ENCODE measurements at regions not wholly inside any gene's neighbourhood (a gene's known extent, or its start where the extent isn't known, plus 50 kb on each side); places are given as distances from the start of the nearest gene placed in this dataset.

GRCh38 chr10:71036297-71036966, 148.1 kb upstream of the PCBD1 start:
- H3K9me3 ChIP-seq: no peaks in the 10 kb centered on the region
- 60 to 73% (median 60%) methylated on average over 8 of the region's 8 CpGs for WGBS, 3 donors
- no peaks in the 10 kb centered on the region for H3K27me3 ChIP-seq
- no peaks in the 10 kb centered on the region for H3K4me1 ChIP-seq (ENCODE audit: insufficient read depth)
- intact Hi-C loops (cut with DNase I): no loop called here
- TF ChIP-seq, protein P1, sequence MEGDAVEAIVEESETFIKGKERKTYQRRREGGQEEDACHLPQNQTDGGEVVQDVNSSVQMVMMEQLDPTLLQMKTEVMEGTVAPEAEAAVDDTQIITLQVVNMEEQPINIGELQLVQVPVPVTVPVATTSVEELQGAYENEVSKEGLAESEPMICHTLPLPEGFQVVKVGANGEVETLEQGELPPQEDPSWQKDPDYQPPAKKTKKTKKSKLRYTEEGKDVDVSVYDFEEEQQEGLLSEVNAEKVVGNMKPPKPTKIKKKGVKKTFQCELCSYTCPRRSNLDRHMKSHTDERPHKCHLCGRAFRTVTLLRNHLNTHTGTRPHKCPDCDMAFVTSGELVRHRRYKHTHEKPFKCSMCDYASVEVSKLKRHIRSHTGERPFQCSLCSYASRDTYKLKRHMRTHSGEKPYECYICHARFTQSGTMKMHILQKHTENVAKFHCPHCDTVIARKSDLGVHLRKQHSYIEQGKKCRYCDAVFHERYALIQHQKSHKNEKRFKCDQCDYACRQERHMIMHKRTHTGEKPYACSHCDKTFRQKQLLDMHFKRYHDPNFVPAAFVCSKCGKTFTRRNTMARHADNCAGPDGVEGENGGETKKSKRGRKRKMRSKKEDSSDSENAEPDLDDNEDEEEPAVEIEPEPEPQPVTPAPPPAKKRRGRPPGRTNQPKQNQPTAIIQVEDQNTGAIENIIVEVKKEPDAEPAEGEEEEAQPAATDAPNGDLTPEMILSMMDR (IDR thresholded peaks at IDR 0.05): no peak
- TF ChIP-seq POLR2A (IDR thresholded peaks at IDR 0.05): no peak
- no peak for TF ChIP-seq EP300 (IDR thresholded peaks at IDR 0.05)
- DNase-seq: no peak
- no peak overlapping the region for H3K4me3 ChIP-seq
- H3K36me3 ChIP-seq: no peaks in the 10 kb centered on the region
- H3K27ac ChIP-seq: no peak overlapping the region

- Histone ChIP-seq H3K4me1 (ENCODE audit: insufficient read depth) (no peaks in the 10 kb centered on the region), H3K27ac (no peak overlapping the region), H3K9me3 (no peaks in the 10 kb centered on the region), H3K4me3 (no peak overlapping the region), H3K36me3 (no peaks in the 10 kb centered on the region), H3K27me3 (no peaks in the 10 kb centered on the region)
- DNase-seq: no peak
- TF ChIP-seq, protein P1 (IDR thresholded peaks at IDR 0.05): no peak
- no peak for TF ChIP-seq EP300 (IDR thresholded peaks at IDR 0.05)
- TF ChIP-seq POLR2A (IDR thresholded peaks at IDR 0.05): no peak
- 60 to 71% (median 68%) methylated on average over 3 of the region's 3 CpGs for WGBS, 3 donors
- intact Hi-C loops (cut with DNase I): no loop called here
Measured at GRCh38 chr10:71038091-71038633, 149.8 kb upstream of the PCBD1 start.

DNA sequence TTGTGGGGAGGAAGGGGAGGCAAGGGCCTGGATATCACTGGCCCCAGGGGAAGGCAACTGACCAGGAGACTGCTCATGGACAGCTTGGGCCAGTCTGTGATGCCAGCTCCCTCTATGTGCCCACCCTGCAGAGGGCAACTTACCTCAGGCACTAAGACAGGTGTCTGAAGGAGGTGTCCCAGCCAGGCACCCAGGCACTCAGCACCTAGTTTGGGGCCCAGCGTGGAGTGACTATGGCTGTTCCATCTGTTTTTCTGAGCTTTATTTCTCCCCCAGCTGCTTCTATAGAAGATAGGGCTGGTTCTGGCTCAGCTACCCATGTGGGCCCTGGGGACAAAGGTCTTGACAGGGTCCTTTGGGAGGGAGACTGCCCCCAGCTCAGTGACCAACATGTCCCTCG, 150.6 kb upstream of the PCBD1 start:
- WGBS, 3 donors: 92 to 97% (median 95%) methylated on average over 2 of the region's 2 CpGs
- H3K27me3 ChIP-seq: no peaks in the 10 kb centered on the region
- no peak overlapping the region for H3K27ac ChIP-seq
- H3K4me1 ChIP-seq (ENCODE audit: insufficient read depth): no peaks in the 10 kb centered on the region
- H3K9me3 ChIP-seq: no peaks in the 10 kb centered on the region
- no peaks in the 10 kb centered on the region for H3K36me3 ChIP-seq
- TF ChIP-seq POLR2A (IDR thresholded peaks at IDR 0.05) (no peak), EP300 (IDR thresholded peaks at IDR 0.05) (no peak)
- TF ChIP-seq, protein P1 (IDR thresholded peaks at IDR 0.05): no peak
- DNase-seq: no peak
- intact Hi-C loops (cut with DNase I): no loop called here
- H3K4me3 ChIP-seq: no peak overlapping the region

- no peaks in the 10 kb centered on the region for H3K27me3 ChIP-seq
- no peaks in the 10 kb centered on the region for H3K9me3 ChIP-seq
- H3K27ac ChIP-seq: no peak overlapping the region
- H3K36me3 ChIP-seq: no peaks in the 10 kb centered on the region
- intact Hi-C loops (cut with DNase I): no loop called here
- 79 to 83% (median 80%) methylated on average over 9 of the region's 9 CpGs for WGBS, 3 donors
- no peaks in the 10 kb centered on the region for H3K4me1 ChIP-seq (ENCODE audit: insufficient read depth)
- no peak overlapping the region for H3K4me3 ChIP-seq
- TF ChIP-seq POLR2A (IDR thresholded peaks at IDR 0.05): no peak
- TF ChIP-seq, protein P1 (IDR thresholded peaks at IDR 0.05): no peak
- TF ChIP-seq EP300 (IDR thresholded peaks at IDR 0.05): no peak
- no peak for DNase-seq
Measured at GRCh38 chr10:71039551-71039950, 151.2 kb upstream of the PCBD1 start.

Data from ovary (tissue), 7 donors.